GM21447 (cell line): ENCODE measurements at regions not wholly inside any gene's neighbourhood (a gene's known extent, or its start where the extent isn't known, plus 50 kb on each side); places are given as distances from the start of the nearest gene placed in this dataset.
"Not testable (repeated sequence)": the region's sequence is repeated elsewhere in the genome, so short reads cannot be mapped to it uniquely, and the experiment has no call there.

ENCODE experiments used
- ATAC-seq: cut with Tn5 transposase; IDR thresholded peaks from one replicate; pipeline ENCODE4 v1.9.1; 2021; ENCODE audit not compliant: unreplicated experiment

GRCh38 chr12:17369556-17369955 is 720.4 kb downstream of the RERGL start:
- no peak for ATAC-seq

GRCh38 chr12:17361224-17361623 is 728.8 kb downstream of the RERGL start:
- no peak for ATAC-seq

GRCh38 chr12:17358835-17359234 is 731.2 kb downstream of the RERGL start:
- no peak for ATAC-seq

GRCh38 chr12:17357396-17357795 is 732.6 kb downstream of the RERGL start:
- no peak for ATAC-seq

GRCh38 chr12:17352164-17352563 is 737.8 kb downstream of the RERGL start:
- ATAC-seq: no peak

GRCh38 chr12:17348311-17348710 is 741.7 kb downstream of the RERGL start:
- no peak for ATAC-seq

- no peak for ATAC-seq
Observed at GRCh38 chr12:17344649-17345048, 738.7 kb upstream of the LMO3 start.

GRCh38 chr12:17342381-17342961 is 736.5 kb upstream of the LMO3 start:
- ATAC-seq: no peak

- no peak for ATAC-seq
Observed at GRCh38 chr12:17335487-17335886, 729.5 kb upstream of the LMO3 start.

- ATAC-seq: no peak
Observed at GRCh38 chr12:17334784-17335183, 728.8 kb upstream of the LMO3 start.

- ATAC-seq: no peak
Observed at GRCh38 chr12:17333287-17333686, 727.3 kb upstream of the LMO3 start.

- ATAC-seq: no peak
Observed at GRCh38 chr12:17326649-17327048, 720.7 kb upstream of the LMO3 start.

- ATAC-seq: no peak
Observed at GRCh38 chr12:17322090-17322489, 716.1 kb upstream of the LMO3 start.

GRCh38 chr12:17304503-17305347 is 698.8 kb upstream of the LMO3 start:
- no peak for ATAC-seq

- ATAC-seq: no peak
Observed at GRCh38 chr12:17302001-17302400, 696.0 kb upstream of the LMO3 start.

- ATAC-seq: no peak
Observed at GRCh38 chr12:17301544-17301943, 695.6 kb upstream of the LMO3 start.

- ATAC-seq: no peak
Observed at GRCh38 chr12:17296882-17297281, 690.9 kb upstream of the LMO3 start.

- ATAC-seq: no peak
Observed at GRCh38 chr12:17286874-17287273, 680.9 kb upstream of the LMO3 start.

- ATAC-seq: no peak
Observed at GRCh38 chr12:17284873-17285272, 678.9 kb upstream of the LMO3 start.

GRCh38 chr12:17283563-17283962 is 677.6 kb upstream of the LMO3 start:
- ATAC-seq: no peak

- ATAC-seq: not testable (repeated sequence)
Observed at GRCh38 chr12:17282169-17282568, 676.2 kb upstream of the LMO3 start.

GRCh38 chr12:17278946-17279345 is 673.0 kb upstream of the LMO3 start:
- ATAC-seq: no peak

- no peak for ATAC-seq
Observed at GRCh38 chr12:17276196-17276595, 670.2 kb upstream of the LMO3 start.
